ENCODE measurements at regions not wholly inside any gene's neighbourhood (a gene's known extent, or its start where the extent isn't known, plus 50 kb on each side); places are given as distances from the start of the nearest gene placed in this dataset.

DNA sequence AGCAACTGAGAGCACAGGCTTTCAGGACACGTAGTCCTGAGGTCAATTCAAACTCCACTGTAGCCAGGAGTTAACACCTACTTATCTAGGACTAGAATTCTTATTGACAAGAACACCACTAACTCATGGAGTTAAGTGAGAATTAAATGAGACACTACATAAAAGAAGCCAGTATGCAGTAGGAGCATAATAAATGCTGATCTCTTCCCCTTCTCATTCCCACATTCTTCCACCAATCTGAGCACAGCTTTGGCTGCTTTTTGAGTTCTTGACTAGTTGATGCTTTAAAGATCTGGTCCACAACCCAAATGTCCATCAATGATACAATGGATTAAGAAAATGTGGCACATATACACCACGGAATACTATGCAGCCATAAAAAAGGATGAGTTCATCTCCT is 55.2 kb downstream of the TTC32 start:
- no peak for DNase-seq (ENCODE audit: low read depth)

DNA sequence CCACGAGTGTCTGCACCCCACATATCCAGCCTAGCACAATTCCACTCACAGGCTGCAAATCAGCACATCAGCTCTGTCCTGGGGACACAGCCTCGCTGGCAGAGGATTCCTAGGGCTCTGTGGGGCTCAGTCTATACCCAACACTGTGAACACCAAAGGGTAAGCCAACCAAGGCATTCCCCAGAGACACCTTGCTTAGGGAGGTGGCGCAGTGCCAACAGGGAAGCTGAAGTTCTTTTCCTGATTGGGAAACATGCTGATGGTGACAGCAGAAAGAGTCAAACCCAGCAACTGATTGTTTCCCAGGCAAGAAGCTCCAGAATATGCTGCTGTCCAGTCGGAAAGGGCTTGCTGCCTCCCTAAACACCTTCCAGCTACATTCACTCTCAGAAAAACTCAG is 55.8 kb downstream of the TTC32 start:
- DNase-seq (ENCODE audit: low read depth), result no peak

DNA sequence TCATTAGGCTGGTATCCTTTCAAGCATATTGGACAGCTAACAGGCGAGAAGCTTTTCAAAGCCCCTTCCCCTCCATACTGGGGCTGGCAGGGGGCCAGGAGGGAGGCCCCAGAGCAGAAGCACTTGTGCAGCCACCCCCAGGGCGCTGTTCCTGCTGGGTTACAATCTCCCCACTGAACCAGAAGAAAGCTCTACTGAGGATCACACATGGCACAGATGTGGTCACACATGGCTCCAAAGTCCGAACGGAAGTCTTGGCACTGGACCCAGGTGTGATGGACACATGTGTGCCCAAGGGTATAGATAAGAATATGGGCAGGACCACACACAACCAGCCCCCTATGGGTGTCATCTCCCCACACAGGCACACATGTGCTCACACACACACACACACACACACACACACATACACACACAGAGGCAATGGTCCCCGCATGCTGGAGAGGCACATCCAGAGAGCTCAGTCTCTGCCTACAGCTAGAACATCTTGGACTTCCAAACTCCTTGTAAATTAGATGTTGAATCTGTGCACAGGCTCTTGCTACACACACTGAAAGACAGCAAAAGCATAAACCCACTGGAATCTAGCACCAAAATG is 56.4 kb downstream of the TTC32 start:
- DNase-seq (ENCODE audit: low read depth), result no peak

DNA sequence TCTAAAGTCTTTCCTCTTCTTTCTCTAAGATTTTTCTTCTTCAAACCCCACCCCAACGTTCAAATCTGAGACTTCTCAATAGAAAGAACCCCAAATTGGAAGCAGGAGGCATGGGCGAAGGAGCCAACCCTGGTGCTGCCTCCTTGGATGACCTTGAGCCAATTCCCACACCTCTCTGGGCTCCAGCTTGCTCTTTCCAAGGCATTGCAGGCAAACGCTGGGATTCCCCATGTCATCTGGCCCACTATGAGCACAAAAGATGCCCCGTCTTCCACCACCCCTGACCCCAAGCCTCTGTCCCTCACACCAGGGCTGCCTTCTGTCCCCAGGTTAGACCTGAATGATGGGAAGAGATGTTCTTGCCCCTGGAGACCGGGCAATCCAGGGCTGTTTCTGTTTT is 57.0 kb downstream of the TTC32 start:
- no peak for DNase-seq (ENCODE audit: low read depth)

DNA sequence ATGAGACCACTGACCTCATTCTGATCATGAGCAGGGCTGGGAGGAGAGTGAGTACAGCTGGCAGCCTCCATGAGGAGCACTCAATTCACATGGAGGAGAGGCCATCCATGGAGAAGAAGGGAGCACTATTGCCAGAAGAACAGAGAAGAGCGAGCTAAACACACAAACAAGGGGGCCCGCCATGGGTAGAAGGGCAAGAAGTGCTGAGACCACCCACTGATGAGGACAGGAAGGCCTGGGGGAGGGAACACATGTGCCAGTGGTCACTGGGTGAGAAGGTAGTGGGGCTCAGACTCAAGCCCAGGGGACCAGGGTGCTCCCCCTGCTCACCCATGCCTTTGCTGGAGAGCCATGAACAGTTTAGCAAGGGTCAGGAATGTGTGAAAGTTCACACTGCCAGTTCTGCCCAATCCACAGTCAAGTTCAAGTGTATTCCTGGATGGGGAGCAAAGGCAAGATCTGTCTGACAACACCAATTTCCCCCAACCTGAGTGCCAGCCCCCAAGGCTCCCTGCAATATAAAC is 57.7 kb downstream of the TTC32 start:
- DNase-seq (ENCODE audit: low read depth), result no peak

DNA sequence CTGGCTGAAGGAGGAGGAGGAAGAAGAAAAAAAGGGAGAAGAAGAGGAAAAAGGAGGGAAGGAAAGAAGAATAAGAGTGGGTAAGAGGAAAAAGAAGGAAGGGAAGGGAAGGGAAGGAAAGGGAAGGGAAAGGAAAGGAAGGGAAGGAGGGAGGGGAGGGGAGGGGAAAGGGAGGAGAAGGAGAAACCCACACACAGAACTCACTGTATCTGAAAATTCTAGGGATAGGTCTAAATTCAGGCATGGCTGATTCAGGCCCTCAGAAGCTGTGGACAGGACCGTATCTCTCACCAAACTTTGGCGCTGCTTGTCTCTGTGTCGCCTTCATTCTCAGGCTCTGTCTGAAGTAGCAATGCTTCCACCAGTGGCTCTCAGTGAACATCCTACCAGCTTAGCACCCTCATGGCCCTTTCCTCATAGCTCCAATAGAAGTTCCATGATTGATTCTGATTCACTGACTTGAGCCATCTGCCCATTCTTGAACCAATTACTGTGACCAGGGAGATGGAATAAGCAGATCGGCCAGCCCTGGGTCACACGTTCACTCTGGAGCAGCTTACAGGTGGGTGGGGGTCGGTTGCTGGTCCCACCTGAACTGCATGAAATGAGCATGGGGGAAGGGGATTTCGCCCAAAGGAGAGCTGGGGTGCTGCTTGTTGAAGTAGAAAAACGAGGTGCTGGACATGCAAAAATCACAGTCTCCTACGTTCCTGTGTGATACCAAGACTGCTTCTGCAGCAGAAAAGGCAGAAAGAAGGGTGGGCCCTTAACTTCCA is 59.7 kb downstream of the TTC32 start:
- DNase-seq (ENCODE audit: low read depth), result no peak

DNA sequence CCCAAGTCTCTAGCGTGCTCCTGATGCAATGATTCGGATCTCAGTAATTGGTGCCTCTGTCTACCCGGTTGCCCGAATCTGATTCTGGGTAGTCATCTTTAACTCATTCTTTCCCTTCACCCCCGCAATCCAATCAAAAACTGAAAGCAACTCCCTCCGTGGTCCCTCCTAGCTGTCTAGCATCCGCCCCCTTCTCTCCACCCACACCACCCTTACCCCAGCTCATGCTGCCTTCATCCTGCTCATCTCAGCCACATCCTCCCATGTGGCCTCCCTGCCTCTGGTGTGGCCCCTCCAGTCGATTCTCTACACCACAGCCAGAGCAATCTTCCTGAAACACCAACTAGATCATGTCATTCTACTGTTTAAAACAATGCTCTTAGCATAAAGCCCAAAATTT is 62.3 kb downstream of the TTC32 start:
- DNase-seq (ENCODE audit: low read depth), result no peak

DNA sequence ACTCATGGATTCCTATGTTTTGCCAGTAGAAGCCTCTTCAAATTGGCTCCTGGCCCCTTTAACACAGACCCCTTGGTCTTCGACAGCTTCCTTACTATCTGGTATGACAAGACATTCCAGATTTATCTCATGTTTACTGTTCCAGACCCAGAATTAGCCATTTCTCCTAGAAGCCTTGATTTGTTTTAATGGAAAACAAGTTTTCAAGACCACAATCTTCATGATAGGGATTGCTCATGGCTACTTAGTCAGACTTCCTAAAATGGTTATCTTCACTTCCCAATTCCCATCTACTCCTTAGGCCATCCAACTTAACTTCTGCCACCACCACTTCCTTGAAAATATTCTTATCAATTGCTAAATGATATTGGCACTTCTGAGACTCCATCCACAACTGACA is 63.2 kb downstream of the TTC32 start:
- DNase-seq (ENCODE audit: low read depth), result no peak

DNA sequence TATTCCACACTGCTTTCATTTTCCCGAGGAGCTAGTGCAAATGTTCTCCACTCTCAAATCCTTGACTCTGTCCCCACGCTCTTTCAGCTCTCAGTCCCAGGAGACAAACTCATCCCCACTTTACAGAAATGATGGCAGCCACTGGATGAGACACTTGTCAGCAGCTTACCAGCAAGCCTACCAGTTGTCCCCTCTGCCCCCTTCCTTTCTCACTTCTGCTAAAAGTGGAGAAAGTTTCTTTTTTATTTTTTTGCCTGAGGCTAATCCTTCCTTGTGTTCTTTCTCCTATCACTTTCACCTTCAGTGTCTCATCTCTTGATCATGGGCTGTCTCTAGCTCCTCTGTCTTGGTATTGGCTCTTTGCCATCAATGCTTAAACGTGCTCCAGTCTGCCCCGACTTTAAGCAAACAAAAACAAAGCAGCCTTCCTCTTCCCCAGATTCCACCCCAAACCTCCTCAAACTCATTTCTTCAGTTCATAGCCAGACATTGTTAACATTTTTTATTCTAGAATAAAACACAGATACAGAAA is 64.5 kb downstream of the TTC32 start:
- no peak for DNase-seq (ENCODE audit: low read depth)

DNA sequence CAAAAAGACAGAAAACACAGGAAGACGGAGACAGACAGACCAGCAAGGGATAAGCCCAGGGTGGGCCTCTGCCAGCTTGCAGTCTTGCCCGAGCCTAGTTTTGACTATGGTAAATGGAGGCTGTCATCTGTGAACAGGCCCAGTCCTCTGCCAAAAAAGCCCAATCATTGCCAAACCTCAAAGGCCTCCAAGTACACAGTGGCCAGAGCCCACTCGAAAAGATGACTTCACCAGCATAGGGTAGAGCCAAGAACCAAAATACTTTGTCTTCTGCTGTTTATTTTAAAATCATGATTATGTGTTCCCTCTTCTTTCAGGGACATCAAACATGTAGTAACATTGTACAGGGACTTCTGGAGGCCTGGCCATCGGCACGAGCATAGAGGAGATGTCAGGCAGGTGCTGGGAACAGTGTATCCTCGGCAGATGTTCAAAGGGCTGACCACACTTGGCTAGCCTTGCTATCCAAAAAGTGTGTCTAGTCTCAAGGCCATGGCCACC is 66.0 kb downstream of the TTC32 start:
- no peak for DNase-seq (ENCODE audit: low read depth)

DNA sequence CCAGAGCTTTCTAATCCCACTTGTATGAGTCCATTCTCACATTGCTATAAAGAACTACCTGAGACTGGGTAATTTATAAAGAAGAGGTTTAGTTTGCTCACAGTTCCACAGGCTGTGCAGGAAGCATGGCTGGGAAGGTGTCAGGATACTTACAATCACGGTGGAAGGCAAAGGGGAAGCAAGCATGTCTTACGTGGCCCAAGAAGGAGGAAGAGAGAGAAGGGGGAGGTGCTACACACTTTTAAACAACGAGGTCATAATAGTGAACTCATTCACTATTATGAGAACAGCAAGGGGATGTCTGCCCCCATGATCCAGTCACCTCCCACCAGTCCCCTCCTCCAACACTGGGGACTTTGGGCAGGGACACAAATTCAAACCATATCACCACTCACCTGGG is 67.8 kb downstream of the TTC32 start:
- DNase-seq (ENCODE audit: low read depth), result no peak

DNA sequence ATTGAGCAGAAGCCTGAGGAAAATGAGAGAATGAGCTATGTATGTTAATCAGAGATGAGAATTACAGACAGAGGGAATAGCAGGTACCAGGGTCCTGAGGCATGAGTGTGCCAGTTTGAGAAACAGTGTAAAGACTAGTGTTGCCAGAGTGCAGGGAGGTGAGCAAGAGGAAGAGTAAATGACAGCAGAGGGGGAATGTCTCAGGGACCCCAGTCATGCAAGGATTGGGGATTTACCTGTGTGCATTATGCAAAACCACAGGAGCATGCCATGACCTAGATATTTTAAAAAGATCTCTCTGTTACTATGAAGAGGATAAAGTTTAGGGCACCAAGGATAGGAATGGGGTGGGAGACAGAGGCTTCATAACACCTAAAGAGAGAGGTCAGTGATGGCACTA is 72.1 kb downstream of the TTC32 start:
- DNase-seq (ENCODE audit: low read depth), result no peak

DNA sequence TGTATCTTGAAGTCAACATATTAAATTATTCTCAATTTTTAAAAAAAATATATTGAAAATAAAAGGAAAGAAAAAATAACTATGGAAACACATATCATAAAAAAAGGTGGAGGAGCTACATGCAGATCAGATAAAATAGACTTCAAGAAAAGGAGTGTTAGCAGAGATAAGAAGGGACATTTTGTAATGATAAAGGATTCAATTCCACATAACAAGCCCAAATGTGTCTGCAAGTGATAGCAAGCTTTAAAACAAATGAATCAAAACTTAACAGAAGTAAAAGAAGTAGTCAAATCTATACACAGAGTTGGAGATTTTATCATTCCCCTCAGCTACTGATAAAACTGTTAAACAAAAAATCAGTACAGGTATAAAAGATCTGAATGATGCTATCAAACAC is 74.9 kb downstream of the TTC32 start:
- DNase-seq (ENCODE audit: low read depth), result no peak

DNA sequence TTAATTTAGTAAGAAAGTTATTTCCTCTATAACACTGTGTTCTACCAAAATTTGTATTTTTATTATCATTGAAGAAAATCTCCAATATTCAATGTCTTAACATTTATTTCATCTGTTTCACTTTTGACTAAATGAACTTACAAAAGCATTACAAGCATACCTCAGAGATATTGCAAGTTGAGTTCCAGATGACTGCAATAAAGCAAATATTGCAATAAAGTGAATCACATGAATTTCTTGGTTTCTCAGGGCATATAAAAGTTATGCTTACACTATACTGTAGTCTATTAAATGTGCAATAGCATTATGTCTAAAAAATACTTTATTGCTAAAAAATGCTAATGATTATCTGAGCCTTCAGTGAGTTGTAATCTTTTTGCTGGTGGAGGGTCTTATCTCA is 78.3 kb downstream of the TTC32 start:
- no peak for DNase-seq (ENCODE audit: low read depth)

DNA sequence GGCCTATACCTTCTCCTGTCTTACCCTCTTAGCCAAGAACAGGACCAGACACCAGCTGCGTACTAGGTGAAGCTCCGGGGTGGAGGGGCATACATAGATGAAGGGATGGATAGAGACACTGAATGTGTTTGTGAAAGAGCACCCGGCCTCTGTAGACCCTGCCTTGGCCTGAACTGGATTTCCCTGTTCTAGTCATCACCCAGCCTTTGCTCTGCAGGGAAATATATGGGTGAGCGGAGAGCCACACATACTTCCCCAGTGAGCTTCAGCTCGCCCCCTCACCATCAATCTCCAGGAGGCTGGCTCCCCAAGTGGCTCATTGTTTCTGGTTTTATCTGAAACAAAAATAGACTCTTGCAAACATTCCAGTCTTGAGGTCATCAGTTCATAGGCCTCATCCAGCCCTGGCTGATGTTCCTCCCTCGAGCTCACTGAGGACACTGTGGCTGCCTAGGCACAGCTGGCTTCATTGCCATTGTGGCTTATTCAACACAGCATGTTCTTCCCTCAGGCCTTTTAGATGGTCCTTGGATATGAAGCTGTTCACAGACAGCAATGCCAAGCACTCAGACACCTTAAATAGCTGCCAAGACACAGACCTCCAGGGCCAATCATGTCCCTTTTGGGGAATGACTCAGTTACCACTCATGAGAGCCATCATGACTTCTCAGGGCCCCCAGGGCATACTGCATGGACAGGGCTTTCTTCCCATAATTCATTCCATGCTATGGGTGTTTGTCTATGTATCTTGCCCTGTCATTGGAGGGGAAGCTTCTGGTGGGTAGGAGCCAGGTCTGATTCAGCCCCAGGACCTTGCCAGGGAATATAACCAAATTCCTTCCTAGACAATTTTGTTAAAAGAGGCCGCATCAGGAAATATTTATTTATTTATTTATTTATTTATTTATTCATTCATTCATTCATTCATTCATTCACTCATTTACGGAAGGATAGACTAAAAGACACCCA is 82.4 kb downstream of the TTC32 start:
- no peak for DNase-seq (ENCODE audit: low read depth)

DNA sequence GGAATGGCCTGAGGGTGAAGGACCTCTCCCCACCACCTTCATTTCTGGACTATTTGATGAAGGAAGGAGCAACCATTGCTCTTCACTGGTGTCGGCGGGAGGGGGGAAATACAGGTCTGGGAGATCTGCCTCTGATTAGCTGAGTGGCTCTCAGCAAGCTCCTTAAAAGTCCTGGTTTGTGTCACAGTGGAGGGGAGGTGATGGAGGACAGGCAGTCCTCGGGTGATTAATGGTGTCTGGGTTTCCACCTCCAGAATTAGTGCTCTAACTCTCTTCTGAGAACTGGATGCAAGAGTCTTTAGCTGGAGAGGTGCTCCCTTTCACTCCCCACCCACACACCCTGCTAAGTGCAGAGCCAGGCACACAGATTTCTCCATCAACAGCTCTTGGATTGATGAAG is 83.2 kb downstream of the TTC32 start:
- DNase-seq (ENCODE audit: low read depth), result no peak

DNA sequence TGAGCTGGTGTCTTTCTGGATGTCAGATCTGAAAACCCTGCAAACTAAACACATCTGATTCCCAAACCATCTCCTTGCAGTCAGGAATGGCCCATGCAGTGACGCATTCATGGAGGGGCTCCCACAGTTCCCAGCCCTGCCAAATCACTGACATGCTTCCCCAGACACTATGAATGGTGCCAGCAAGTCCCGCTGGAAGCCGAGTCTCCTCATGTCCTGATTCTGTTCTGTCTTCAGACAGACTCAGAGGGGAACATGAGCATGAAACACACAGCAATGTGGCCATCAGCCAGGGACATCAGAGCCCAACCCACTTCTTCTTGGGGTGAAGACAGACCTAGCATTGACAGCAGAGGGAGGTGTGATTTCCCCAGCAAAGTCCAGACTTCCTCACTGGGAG is 83.7 kb downstream of the TTC32 start:
- DNase-seq (ENCODE audit: low read depth), result no peak

DNA sequence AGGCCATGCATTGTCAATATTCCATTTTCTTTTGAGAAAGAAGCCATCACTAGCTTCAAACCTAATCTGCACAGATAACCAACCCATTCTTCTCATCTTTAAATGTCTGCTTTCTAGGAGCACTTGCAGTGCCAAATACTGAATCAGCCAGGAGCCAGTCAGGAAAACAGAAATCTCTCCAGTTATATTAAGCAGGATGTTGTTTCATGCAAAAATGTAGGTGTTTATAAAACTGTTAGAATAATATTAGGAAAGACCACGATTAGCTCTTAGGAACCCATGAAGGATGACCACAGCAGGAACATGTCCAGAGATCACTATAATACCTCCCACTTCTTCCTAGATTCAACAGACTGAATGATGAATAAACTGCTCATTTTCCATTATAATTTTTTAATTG is 86.0 kb downstream of the TTC32 start:
- DNase-seq (ENCODE audit: low read depth), result no peak

DNA sequence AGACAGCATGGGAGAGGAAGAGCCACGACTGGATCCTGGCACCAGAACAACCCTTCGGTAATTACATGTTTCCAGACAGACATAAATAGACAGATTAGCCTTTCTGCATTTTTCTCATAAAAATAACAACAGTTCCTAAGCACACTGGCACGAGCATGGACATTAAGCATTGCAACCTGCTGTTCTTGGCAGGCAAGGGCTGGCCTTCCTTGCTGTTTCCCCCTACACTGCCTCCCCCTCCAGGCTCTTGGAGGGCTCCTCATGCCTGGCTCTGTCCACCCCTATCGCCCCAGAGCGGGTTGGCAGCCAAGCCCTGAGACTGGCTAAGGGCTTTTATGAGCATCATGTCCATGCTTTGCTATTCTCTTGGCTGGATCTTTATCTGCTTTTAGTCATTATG is 89.6 kb downstream of the TTC32 start:
- no peak for DNase-seq (ENCODE audit: low read depth)

DNA sequence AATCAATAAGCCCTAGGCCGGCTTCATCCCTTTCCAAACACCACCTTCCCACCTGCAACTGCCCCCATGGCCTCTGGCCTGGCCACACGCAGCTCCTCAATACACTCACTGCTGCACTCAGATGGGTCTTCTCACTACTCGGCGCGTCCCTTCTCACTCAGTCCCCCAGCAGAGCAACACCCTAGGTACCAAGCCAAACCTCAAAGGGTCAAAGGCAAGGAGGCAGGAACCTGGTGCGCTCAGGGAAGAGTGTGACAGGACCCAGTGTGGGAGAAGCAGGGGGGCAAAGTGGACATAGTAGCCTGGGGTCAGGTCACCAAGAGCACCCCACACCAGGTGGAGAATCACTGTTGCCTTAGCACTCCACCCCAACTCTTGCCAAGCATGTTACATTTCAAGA is 90.6 kb downstream of the TTC32 start:
- no peak for DNase-seq (ENCODE audit: low read depth)

DNA sequence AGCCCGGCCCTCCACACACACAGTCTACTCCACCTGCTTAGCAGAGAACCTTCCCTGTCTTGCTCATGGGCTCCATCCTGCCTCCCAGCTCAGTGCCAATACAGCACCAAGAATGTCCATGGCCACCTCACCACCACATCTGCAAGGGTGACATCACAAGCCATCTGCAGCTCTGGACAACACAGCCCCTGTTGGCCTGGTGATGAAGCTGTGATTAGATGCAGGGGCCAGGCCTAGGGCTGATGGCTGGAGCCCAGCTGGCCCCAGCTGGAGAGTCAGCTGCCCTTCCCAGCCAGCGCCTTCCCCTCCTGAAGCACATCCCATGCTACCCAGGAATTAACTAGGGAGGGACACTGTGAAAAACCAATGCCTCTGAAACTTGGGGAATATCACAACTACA is 91.1 kb downstream of the TTC32 start:
- DNase-seq (ENCODE audit: low read depth), result no peak

DNA sequence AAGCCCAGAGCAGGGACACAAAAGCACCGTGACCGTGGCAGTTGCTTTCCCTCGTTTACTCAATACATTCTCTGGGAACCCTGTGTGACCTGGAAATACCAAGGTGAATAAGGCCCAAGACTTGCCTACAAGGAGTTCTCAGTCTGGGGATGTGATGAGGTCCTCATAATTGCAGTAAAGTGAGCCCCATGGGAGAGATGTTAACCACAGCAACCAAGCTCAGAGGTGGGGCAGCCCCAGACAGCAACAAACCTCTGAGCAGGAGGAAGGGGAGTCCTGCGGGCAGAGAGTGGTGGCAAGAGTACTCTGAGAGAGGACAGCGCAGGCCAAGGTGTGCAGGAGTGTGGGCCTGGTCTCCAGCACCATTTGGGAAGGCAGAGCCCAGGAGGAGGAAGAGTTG is 91.6 kb downstream of the TTC32 start:
- no peak for DNase-seq (ENCODE audit: low read depth)
